Uterus (tissue), 2 donors: ENCODE measurements at regions not wholly inside any gene's neighbourhood (a gene's known extent, or its start where the extent isn't known, plus 50 kb on each side); places are given as distances from the start of the nearest gene placed in this dataset.

Experiments
- CTCF ChIP-seq, 4 experiments: fragments of 200-600 bp in 2 of 4; fragments of 450-650 bp in 2 of 4; sonication (generic) in 2 of 4; IDR thresholded peaks; one replicate each; pipeline ENCODE4 v1.5.1; 2016 to 2019; ENCODE audit warnings: antibody characterized with exemption in 4 of 4, mild to moderate bottlenecking in 2 of 4, moderate library complexity in 1 of 4
- POLR2A ChIP-seq, 2 donors: fragments of 450-650 bp; IDR thresholded peaks; one replicate each; pipeline ENCODE4 v1.6.1; 2016; ENCODE audit warnings: antibody characterized with exemption in 2 of 2, mild to moderate bottlenecking in 1 of 2, moderate library complexity in 1 of 2

- TF ChIP-seq CTCF (IDR thresholded peaks at IDR 0.05), result no peak
- TF ChIP-seq POLR2A (IDR thresholded peaks at IDR 0.05), result no peak
Observed at GRCh38 chr18:44569391-44570055, 111.2 kb upstream of the SETBP1 start.
